Astrocyte (in vitro differentiated cells and primary cell): ENCODE measurements at regions not wholly inside any gene's neighbourhood (a gene's known extent, or its start where the extent isn't known, plus 50 kb on each side); places are given as distances from the start of the nearest gene placed in this dataset.

Experiments used
- DNase-seq: peaks from one replicate; pipeline ENCODE4 v3.0.0-alpha.2; 2010; ENCODE audit warnings: low read depth
- FAIRE-seq: peaks from 2 replicates; lab custom pipeline; 2011; peaks lifted over from hg19 to GRCh38; lab: Jason Lieb, UNC
- H2AFZ ChIP-seq: 2 replicates; pipeline ENCODE4 v1.6.0; 2012; ENCODE audit warnings: low read depth, low read length, inconsistent platforms
- H3K27ac ChIP-seq: 2 replicates; pipeline ENCODE4 v1.5.1; 2011; ENCODE audit warnings: low read depth, low read length, inconsistent platforms
- H3K27me3 ChIP-seq: 2 replicates; pipeline ENCODE4 v1.6.0; 2011; ENCODE audit warnings: low read length, inconsistent platforms; ENCODE audit not compliant: insufficient read depth
- H3K36me3 ChIP-seq: 2 replicates; pipeline ENCODE4 v1.5.1; 2011; ENCODE audit warnings: low read length, inconsistent platforms; ENCODE audit not compliant: insufficient read depth
- H3K4me1 ChIP-seq: 2 replicates; pipeline ENCODE4 v1.5.1; 2011; ENCODE audit warnings: low read length, inconsistent platforms; ENCODE audit not compliant: insufficient read depth
- H3K4me2 ChIP-seq: 2 replicates; pipeline ENCODE4 v1.6.0; 2012; ENCODE audit warnings: low read length, inconsistent platforms
- H3K4me3 ChIP-seq: 2 replicates; pipeline ENCODE4 v1.5.1; 2011; ENCODE audit warnings: low read depth, mild to moderate bottlenecking, low read length, inconsistent platforms; ENCODE audit not compliant: insufficient read depth
- H3K79me2 ChIP-seq: 2 replicates; pipeline ENCODE4 v1.6.0; 2012; ENCODE audit warnings: mild to moderate bottlenecking, low read length, inconsistent platforms; ENCODE audit not compliant: insufficient read depth
- H3K9ac ChIP-seq: 2 replicates; pipeline ENCODE4 v1.6.0; 2012; ENCODE audit warnings: mild to moderate bottlenecking, low read length, inconsistent platforms
- H3K9me3 ChIP-seq: 2 replicates; pipeline ENCODE4 v1.5.1; 2012; ENCODE audit warnings: low read depth, mild to moderate bottlenecking, low read length, inconsistent platforms; ENCODE audit not compliant: insufficient read depth
- H4K20me1 ChIP-seq: 2 replicates; pipeline ENCODE4 v1.6.0; 2012; ENCODE audit warnings: low read length, inconsistent platforms; ENCODE audit not compliant: insufficient read depth
- H3K27ac Mint-ChIP-seq: one replicate; pipeline ENCODE4 v1.8.0; 2021; ENCODE audit warnings: mild to moderate bottlenecking, mixed read lengths; ENCODE audit not compliant: unreplicated experiment
- H3K27me3 Mint-ChIP-seq: one replicate; pipeline ENCODE4 v1.8.0; 2021; ENCODE audit warnings: low read depth, mixed read lengths; ENCODE audit not compliant: unreplicated experiment
- H3K36me3 Mint-ChIP-seq: one replicate; pipeline ENCODE4 v1.8.0; 2021; ENCODE audit warnings: low read depth, mixed read lengths; ENCODE audit not compliant: unreplicated experiment
- H3K4me1 Mint-ChIP-seq: one replicate; pipeline ENCODE4 v1.8.0; 2021; ENCODE audit warnings: low read depth, mixed read lengths; ENCODE audit not compliant: unreplicated experiment
- H3K4me3 Mint-ChIP-seq: one replicate; pipeline ENCODE4 v1.8.0; 2021; ENCODE audit warnings: mild to moderate bottlenecking, moderate library complexity, mixed read lengths; ENCODE audit not compliant: unreplicated experiment
- H3K9me3 Mint-ChIP-seq: one replicate; pipeline ENCODE4 v1.8.0; 2021; ENCODE audit warnings: mild to moderate bottlenecking, mixed read lengths; ENCODE audit not compliant: unreplicated experiment
- EZH2 ChIP-seq: IDR thresholded peaks from 2 replicates; pipeline ENCODE4 v1.6.1; 2012; ENCODE audit warnings: mild to moderate bottlenecking, low read length, inconsistent platforms; ENCODE audit not compliant: insufficient read depth
- TF ChIP-seq, protein P1 (sequence below): IDR thresholded peaks from 2 replicates; pipeline ENCODE4 v1.5.1; 2011; ENCODE audit warnings: low read depth, mild to moderate bottlenecking, inconsistent platforms, low read length, moderate library complexity; ENCODE audit not compliant: insufficient read depth

DNA sequence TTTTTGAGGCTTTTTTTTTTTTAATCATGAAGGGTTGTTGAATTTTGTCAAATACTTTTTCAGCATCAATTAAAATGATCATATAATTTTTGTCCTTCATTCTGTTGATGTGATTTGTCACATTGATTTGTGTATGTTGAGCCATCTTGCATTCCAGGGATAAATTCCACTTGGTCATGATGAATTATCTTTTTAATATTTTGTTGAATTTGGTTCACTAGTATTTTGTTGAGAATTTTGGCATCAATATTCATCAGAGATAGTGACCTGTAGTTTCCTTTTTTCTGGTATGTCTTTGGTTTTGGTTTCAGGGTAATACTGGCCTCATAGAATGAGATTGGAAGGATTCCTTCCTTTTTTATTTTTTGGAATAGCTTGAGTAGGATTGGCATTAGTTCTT lies 221.9 kb upstream of the ZNF217 start:
- no peak overlapping the region for H2AFZ ChIP-seq
- Mint-ChIP-seq H3K36me3 (no peaks in the 10 kb centered on the region), H3K9me3 (peaks cover 9% of the 10 kb centered on the region), H3K4me3 (no peak overlapping the region), H3K27ac (no peak overlapping the region), H3K4me1 (no peaks in the 10 kb centered on the region), H3K27me3 (no peaks in the 10 kb centered on the region)
- no peaks in the 10 kb centered on the region for H3K36me3 ChIP-seq
- no peaks in the 10 kb centered on the region for H3K27me3 ChIP-seq
- no peaks in the 10 kb centered on the region for H4K20me1 ChIP-seq
- no peaks in the 10 kb centered on the region for H3K9me3 ChIP-seq
- H3K27ac ChIP-seq: no peak overlapping the region
- no peak overlapping the region for H3K4me2 ChIP-seq
- H3K4me3 ChIP-seq: no peak overlapping the region
- H3K9ac ChIP-seq: no peak overlapping the region
- TF ChIP-seq, protein P1, sequence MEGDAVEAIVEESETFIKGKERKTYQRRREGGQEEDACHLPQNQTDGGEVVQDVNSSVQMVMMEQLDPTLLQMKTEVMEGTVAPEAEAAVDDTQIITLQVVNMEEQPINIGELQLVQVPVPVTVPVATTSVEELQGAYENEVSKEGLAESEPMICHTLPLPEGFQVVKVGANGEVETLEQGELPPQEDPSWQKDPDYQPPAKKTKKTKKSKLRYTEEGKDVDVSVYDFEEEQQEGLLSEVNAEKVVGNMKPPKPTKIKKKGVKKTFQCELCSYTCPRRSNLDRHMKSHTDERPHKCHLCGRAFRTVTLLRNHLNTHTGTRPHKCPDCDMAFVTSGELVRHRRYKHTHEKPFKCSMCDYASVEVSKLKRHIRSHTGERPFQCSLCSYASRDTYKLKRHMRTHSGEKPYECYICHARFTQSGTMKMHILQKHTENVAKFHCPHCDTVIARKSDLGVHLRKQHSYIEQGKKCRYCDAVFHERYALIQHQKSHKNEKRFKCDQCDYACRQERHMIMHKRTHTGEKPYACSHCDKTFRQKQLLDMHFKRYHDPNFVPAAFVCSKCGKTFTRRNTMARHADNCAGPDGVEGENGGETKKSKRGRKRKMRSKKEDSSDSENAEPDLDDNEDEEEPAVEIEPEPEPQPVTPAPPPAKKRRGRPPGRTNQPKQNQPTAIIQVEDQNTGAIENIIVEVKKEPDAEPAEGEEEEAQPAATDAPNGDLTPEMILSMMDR: no peak
- TF ChIP-seq EZH2: no peak
- H3K79me2 ChIP-seq: no peaks in the 10 kb centered on the region
- DNase-seq (no peak), FAIRE-seq (no peak)
- no peaks in the 10 kb centered on the region for H3K4me1 ChIP-seq

DNA sequence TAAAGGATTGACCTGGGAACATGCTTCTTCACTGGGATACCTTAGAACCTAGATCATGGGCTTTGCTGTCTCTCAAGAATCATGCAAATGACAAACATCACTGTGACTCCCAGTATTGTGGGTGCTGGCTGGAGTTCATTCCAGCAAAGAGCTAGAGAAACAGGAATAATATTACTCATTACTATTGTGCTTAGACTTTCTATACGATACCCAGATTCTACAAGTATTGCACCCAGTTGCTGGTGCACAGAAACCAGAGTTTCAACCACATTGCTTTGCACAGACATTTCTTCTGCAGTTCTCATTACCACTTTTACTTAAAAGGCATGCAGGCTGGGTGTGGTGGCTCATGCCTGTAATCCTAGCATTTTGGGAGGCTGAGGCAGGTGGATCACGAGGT lies 220.4 kb upstream of the ZNF217 start:
- H3K9me3 ChIP-seq: no peaks in the 10 kb centered on the region
- H3K36me3 Mint-ChIP-seq: no peaks in the 10 kb centered on the region
- H3K4me1 ChIP-seq: no peaks in the 10 kb centered on the region
- H3K79me2 ChIP-seq: no peaks in the 10 kb centered on the region
- H3K27me3 Mint-ChIP-seq: no peaks in the 10 kb centered on the region
- H3K9me3 Mint-ChIP-seq: peaks cover 3% of the 10 kb centered on the region
- H3K4me1 Mint-ChIP-seq: no peaks in the 10 kb centered on the region
- H3K27ac Mint-ChIP-seq: no peak overlapping the region
- H3K27ac ChIP-seq: no peak overlapping the region
- H3K4me3 Mint-ChIP-seq: no peak overlapping the region
- H3K4me3 ChIP-seq: no peak overlapping the region
- FAIRE-seq: no peak
- TF ChIP-seq, protein P1: no peak
- TF ChIP-seq EZH2: no peak
- no peak overlapping the region for H3K9ac ChIP-seq
- DNase-seq: no peak
- H3K27me3 ChIP-seq: no peaks in the 10 kb centered on the region
- H3K36me3 ChIP-seq: no peaks in the 10 kb centered on the region
- H2AFZ ChIP-seq: no peak overlapping the region
- H4K20me1 ChIP-seq: no peaks in the 10 kb centered on the region
- H3K4me2 ChIP-seq: no peak overlapping the region

DNA sequence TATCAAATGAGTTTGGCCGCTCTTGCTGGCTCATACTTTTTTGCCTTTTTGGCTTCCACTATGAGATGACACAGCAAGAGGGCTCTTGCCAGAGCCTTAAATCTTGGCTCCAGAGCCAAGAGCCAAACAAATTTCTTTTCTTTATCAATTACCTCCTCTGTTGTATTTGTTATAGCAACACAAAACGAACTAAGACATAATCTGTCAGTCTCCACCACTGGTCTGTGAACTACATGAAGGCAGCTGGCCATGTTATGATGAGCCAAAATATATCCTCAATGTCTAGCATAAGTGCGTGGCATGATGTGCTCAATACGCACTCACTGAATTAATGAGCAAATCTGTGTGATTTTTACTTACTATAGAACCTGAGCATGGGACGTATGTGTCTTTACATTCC lies 220.0 kb upstream of the ZNF217 start:
- DNase-seq: no peak
- H3K9ac ChIP-seq: no peak overlapping the region
- FAIRE-seq: no peak
- no peaks in the 10 kb centered on the region for H3K36me3 ChIP-seq
- Mint-ChIP-seq H3K9me3 (no peaks in the 10 kb centered on the region), H3K4me3 (no peak overlapping the region), H3K4me1 (no peaks in the 10 kb centered on the region), H3K27me3 (no peaks in the 10 kb centered on the region), H3K36me3 (no peaks in the 10 kb centered on the region), H3K27ac (no peak overlapping the region)
- no peak overlapping the region for H3K4me2 ChIP-seq
- H3K4me3 ChIP-seq: no peak overlapping the region
- H3K9me3 ChIP-seq: no peaks in the 10 kb centered on the region
- H3K79me2 ChIP-seq: no peaks in the 10 kb centered on the region
- no peaks in the 10 kb centered on the region for H4K20me1 ChIP-seq
- TF ChIP-seq EZH2: no peak
- TF ChIP-seq, protein P1: no peak
- no peaks in the 10 kb centered on the region for H3K4me1 ChIP-seq
- no peak overlapping the region for H3K27ac ChIP-seq
- H3K27me3 ChIP-seq: no peaks in the 10 kb centered on the region
- peak overlapping the region; percentile 17 for H2AFZ ChIP-seq
